Ishikawa (cell line): ENCODE measurements at regions not wholly inside any gene's neighbourhood (a gene's known extent, or its start where the extent isn't known, plus 50 kb on each side); places are given as distances from the start of the nearest gene placed in this dataset.

ENCODE experiments used
- MAX ChIP-seq: IDR thresholded peaks from 2 replicates; pipeline ENCODE4 v1.6.1; 2012
- NFIC ChIP-seq: IDR thresholded peaks from 2 replicates; pipeline ENCODE4 v1.6.1; 2012
- RAD21 ChIP-seq: IDR thresholded peaks from 2 replicates; pipeline ENCODE4 v1.6.1; 2012; ENCODE audit warnings: low read depth
- TAF1 ChIP-seq: IDR thresholded peaks from 2 replicates; pipeline ENCODE4 v1.6.1; 2012; ENCODE audit warnings: low read depth, mild to moderate bottlenecking
- TCF12 ChIP-seq: IDR thresholded peaks from 2 replicates; pipeline ENCODE4 v1.6.1; 2012; ENCODE audit warnings: low read depth
- YY1 ChIP-seq: IDR thresholded peaks from 2 replicates; pipeline ENCODE4 v1.6.1; 2012; ENCODE audit warnings: low read depth

GRCh38 chr14:95776798-95777534, 63.0 kb upstream of the TCL1A start:
- no peak for TF ChIP-seq TAF1
- no peak for TF ChIP-seq NFIC
- no peak for TF ChIP-seq TCF12
- TF ChIP-seq YY1: no peak
- TF ChIP-seq RAD21: no peak
- no peak for TF ChIP-seq MAX
